ENCODE measurements at regions not wholly inside any gene's neighbourhood (a gene's known extent, or its start where the extent isn't known, plus 50 kb on each side); places are given as distances from the start of the nearest gene placed in this dataset.

GRCh38 chr20:7682916-7683315, 257.3 kb downstream of the HAO1 start:
- TF ChIP-seq CTCF (optimal IDR thresholded peaks at IDR 0.05 in 1 of 3, IDR thresholded peaks at IDR 0.05 in 1 of 3, conservative IDR thresholded peaks at IDR 0.05 in 1 of 3; ENCODE audit: extremely low read depth in 1 of 3, insufficient read depth in 2 of 3, low read length in 3 of 3) (no peak), EZH2 (IDR thresholded peaks at IDR 0.05; ENCODE audit: low read length) (no peak)

All from keratinocyte (primary cell).